ENCODE measurements at regions not wholly inside any gene's neighbourhood (a gene's known extent, or its start where the extent isn't known, plus 50 kb on each side); places are given as distances from the start of the nearest gene placed in this dataset.

- TF ChIP-seq, protein P1, sequence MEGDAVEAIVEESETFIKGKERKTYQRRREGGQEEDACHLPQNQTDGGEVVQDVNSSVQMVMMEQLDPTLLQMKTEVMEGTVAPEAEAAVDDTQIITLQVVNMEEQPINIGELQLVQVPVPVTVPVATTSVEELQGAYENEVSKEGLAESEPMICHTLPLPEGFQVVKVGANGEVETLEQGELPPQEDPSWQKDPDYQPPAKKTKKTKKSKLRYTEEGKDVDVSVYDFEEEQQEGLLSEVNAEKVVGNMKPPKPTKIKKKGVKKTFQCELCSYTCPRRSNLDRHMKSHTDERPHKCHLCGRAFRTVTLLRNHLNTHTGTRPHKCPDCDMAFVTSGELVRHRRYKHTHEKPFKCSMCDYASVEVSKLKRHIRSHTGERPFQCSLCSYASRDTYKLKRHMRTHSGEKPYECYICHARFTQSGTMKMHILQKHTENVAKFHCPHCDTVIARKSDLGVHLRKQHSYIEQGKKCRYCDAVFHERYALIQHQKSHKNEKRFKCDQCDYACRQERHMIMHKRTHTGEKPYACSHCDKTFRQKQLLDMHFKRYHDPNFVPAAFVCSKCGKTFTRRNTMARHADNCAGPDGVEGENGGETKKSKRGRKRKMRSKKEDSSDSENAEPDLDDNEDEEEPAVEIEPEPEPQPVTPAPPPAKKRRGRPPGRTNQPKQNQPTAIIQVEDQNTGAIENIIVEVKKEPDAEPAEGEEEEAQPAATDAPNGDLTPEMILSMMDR (IDR thresholded peaks at IDR 0.05; ENCODE audit: insufficient read depth, low read length, poor library complexity, severe bottlenecking): no peak
- TF ChIP-seq EZH2phosphoT487 (conservative IDR thresholded peaks at IDR 0.05; ENCODE audit: low read length): no peak
Observed at GRCh38 chr10:106440355-106440754, 724.2 kb downstream of the SORCS1 start.
